Renal cortex interstitium (tissue), 11 donors: ENCODE measurements at regions not wholly inside any gene's neighbourhood (a gene's known extent, or its start where the extent isn't known, plus 50 kb on each side); places are given as distances from the start of the nearest gene placed in this dataset.
"Not testable (repeated sequence)": the region's sequence is repeated elsewhere in the genome, so short reads cannot be mapped to it uniquely, and the experiment has no call there.

Source experiments
- DNase-seq, 11 donors: peaks; one replicate each; pipeline ENCODE4 v3.0.0-alpha.2; 2013; ENCODE audit warnings: low read depth in 9 of 11, low spot score in 4 of 11; ENCODE audit errors: extremely low read depth in 1 of 11

GRCh38 chr16:54748611-54749190 is 182.0 kb upstream of the IRX5 start:
- no peak for DNase-seq

GRCh38 chr16:54746596-54746995 is 184.1 kb upstream of the IRX5 start:
- no peak for DNase-seq

- no peak for DNase-seq
Observed at GRCh38 chr16:54744998-54745397, 185.7 kb upstream of the IRX5 start.

GRCh38 chr16:54742436-54742835 is 188.2 kb upstream of the IRX5 start:
- no peak for DNase-seq

GRCh38 chr16:54739381-54739780 is 191.3 kb upstream of the IRX5 start:
- DNase-seq: no peak

- DNase-seq: no peak
Observed at GRCh38 chr16:54734156-54734555, 196.5 kb upstream of the IRX5 start.

GRCh38 chr16:54727696-54728095 is 203.0 kb upstream of the IRX5 start:
- DNase-seq: not testable (repeated sequence)

- peak in 1 of 11 donors; percentile 4 for DNase-seq
Observed at GRCh38 chr16:54724346-54724925, 206.2 kb upstream of the IRX5 start.

GRCh38 chr16:54722210-54722676 is 208.4 kb upstream of the IRX5 start:
- DNase-seq: no peak

GRCh38 chr16:54720259-54720658 is 210.4 kb upstream of the IRX5 start:
- DNase-seq: no peak

- DNase-seq: no peak
Observed at GRCh38 chr16:54719624-54720023, 211.0 kb upstream of the IRX5 start.

- DNase-seq: no peak
Observed at GRCh38 chr16:54718376-54718775, 212.3 kb upstream of the IRX5 start.

- no peak for DNase-seq
Observed at GRCh38 chr16:54715011-54715410, 215.7 kb upstream of the IRX5 start.

- no peak for DNase-seq
Observed at GRCh38 chr16:54712866-54713265, 217.8 kb upstream of the IRX5 start.

- DNase-seq: no peak
Observed at GRCh38 chr16:54707813-54708212, 222.9 kb upstream of the IRX5 start.

- DNase-seq: no peak
Observed at GRCh38 chr16:54706406-54706805, 224.3 kb upstream of the IRX5 start.

GRCh38 chr16:54703339-54703738 is 227.3 kb upstream of the IRX5 start:
- peak in 1 of 11 donors; percentile 11 for DNase-seq

- DNase-seq: no peak
Observed at GRCh38 chr16:54699656-54700055, 231.0 kb upstream of the IRX5 start.

- no peak for DNase-seq
Observed at GRCh38 chr16:54697677-54698076, 233.0 kb upstream of the IRX5 start.

GRCh38 chr16:54696970-54697369 is 233.7 kb upstream of the IRX5 start:
- DNase-seq: no peak

- DNase-seq: no peak
Observed at GRCh38 chr16:54696522-54696921, 234.1 kb upstream of the IRX5 start.
